LNCAP (cell line): ENCODE measurements at regions not wholly inside any gene's neighbourhood (a gene's known extent, or its start where the extent isn't known, plus 50 kb on each side); places are given as distances from the start of the nearest gene placed in this dataset.

Source experiments
- TF ChIP-seq, protein P1 (sequence below): fragments of 450-650 bp; IDR thresholded peaks from 2 replicates; pipeline ENCODE4 v1.5.1; 2017; ENCODE audit warnings: mild to moderate bottlenecking

DNA sequence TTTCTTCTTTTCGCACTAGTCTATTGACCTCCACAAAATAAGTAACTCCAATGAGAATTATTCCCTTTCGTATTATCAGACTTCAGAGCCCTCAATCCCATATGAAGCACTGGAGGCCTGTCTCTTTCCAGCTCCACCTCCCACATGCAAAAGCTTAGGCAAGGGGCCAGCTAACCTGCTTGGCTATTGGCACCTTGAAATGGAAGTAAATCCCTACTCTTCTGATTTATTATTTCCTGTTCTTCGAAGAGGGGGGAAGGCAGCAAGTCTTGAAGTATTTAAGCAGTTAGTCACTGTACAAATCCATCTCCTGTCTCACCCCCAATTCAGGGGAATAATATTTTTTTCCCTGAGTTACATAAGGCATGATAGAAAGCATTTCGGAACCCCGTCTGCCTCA is 577.8 kb downstream of the MAFB start:
- TF ChIP-seq, protein P1, sequence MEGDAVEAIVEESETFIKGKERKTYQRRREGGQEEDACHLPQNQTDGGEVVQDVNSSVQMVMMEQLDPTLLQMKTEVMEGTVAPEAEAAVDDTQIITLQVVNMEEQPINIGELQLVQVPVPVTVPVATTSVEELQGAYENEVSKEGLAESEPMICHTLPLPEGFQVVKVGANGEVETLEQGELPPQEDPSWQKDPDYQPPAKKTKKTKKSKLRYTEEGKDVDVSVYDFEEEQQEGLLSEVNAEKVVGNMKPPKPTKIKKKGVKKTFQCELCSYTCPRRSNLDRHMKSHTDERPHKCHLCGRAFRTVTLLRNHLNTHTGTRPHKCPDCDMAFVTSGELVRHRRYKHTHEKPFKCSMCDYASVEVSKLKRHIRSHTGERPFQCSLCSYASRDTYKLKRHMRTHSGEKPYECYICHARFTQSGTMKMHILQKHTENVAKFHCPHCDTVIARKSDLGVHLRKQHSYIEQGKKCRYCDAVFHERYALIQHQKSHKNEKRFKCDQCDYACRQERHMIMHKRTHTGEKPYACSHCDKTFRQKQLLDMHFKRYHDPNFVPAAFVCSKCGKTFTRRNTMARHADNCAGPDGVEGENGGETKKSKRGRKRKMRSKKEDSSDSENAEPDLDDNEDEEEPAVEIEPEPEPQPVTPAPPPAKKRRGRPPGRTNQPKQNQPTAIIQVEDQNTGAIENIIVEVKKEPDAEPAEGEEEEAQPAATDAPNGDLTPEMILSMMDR: no peak

DNA sequence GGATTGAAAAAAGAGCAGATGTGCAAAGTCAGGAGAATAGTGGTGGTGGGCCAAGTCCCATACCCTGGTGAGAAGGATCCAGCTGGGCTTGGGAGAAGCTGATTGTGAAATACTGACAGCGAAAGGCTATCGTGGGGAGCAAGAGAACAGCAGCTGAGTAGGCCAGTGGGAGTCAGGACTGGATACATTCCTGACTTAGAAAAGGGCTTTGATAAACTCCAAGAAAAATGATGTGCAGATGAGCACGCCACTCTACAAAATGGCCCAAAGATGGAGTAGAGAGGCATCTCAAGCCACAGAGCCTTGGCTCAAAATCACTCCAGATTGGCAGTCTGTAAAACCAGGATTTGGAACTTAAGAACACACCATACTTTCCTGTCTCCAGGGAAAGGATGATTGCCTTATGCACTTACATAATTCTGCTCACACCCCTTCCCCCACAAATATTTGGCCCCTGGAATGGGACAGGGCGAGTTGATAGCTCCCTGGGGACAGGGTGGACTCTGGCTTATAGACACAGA is 578.7 kb downstream of the MAFB start:
- TF ChIP-seq, protein P1: no peak

DNA sequence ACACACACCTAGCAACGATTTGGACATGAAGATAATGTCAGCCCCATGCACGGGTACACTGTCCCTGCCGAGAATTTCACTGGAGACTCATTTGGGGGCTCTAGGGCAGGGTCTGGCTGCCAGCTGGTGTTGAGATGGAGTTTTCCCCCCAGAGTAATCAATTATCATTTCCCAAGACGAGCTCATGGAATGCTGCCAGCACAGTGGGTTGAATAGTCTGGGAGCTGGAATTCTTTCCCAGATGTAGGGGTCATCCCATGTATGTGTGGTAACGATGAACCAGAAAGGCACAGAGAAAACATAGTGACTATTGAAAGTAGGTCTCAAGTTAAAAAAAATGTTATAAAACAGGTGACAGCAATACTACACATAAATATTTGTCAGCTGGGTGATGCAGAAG is 579.9 kb downstream of the MAFB start:
- TF ChIP-seq, protein P1: no peak

DNA sequence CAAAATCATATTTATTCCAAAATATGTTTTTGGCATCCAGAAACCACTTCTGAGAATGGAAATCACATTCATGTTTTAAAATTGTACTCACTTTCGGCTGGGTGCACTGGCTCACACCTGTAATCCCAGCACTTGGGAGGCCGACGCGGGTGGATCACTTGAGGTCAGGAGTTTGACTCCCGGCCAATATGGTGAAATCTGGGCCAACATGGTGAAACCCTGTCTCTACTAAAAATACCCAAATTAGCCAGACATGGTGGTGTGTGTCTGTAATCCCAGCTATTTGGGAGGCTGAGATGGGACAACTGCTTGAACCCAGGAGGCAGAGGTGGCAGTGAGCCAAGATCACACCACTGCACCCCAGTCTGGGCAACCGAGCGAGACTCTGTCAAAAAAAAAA is 580.7 kb downstream of the MAFB start:
- TF ChIP-seq, protein P1: no peak

DNA sequence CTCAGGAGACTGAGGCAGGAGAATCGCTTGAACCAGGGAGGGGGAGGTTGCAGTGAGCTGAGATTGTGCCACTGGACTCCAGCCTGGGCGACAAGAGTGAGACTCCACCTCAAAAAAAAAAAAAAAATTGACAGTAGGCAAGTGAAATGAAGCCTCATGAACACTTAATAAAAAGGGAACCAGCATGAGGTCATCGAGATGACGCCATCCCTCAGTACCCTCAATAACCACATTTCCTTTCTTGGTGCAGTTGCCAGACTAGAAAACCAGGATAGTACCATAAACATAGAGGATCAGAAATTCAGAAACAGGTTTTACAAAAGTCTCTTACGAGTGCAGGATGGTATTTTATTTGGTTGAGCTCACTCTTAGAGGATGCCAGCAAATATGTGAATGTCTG is 584.1 kb downstream of the MAFB start:
- TF ChIP-seq, protein P1: no peak

DNA sequence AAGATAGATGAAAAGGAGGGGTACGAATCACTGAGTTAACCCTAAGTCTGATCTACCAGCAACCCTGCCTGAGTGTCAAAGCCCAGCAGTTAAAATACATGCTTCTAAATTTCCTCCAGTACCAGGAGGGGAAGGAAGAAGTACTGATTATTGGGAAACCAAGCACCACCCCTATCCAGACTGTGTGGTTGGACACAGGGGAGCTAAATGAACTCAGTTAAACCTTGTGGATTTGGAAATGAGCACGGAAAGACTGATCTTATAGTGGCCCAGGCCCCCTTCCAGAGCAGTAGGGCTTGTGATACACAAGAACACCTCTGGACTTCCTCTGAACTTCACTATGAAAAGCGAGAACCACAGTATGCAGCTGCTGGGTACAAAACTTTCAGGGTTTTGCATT is 585.6 kb downstream of the MAFB start:
- TF ChIP-seq, protein P1: no peak

DNA sequence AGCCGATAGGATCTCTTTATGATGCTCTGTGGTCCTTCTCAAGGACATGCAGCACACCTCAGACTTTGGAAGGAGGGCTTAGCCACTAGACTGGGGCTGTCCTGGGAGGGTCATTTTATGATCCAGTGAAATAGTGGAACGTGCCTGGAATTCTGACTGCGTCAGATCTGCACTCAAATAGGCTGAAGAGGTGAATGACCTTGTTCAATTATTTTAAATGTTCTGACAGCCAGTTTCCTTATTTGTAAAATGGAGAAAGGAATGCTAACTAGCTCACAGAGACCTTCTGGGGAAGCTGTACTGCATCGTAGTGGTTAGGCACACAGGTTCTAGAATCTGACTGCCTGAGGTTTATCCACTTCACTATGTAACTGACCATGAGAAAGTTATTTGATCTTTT is 587.5 kb downstream of the MAFB start:
- TF ChIP-seq, protein P1: no peak

DNA sequence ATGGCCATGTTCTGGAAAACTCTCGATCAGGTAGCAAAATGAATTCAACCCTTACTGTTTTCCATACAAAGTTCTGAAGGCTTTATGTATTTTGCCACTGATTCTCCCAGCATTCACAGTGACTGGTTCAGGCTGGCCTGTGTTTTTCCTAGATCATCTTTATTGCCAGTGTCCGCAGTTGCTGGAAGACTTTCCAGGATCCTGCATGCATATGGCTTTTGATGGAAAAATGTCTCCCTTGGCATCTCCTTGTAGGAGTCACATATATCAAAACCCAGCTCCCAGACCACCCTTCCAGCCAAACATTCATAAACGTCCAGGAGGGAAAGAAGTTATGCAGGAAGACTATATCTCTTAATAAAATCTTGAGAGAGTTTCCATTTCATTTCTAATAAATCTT is 588.8 kb downstream of the MAFB start:
- TF ChIP-seq, protein P1: no peak
